ENCODE measurements at regions not wholly inside any gene's neighbourhood (a gene's known extent, or its start where the extent isn't known, plus 50 kb on each side); places are given as distances from the start of the nearest gene placed in this dataset.

GRCh38 chr12:27387473-27387872, 54.8 kb downstream of the BMAL2 start:
- Mint-ChIP-seq H3K27ac (no peak overlapping the region), H3K4me3 (no peak overlapping the region), H3K4me1 (no peaks in the 10 kb centered on the region), H3K27me3 (no peaks in the 10 kb centered on the region), H3K9me3 (ENCODE audit: insufficient read depth) (peaks cover 3% of the 10 kb centered on the region)
- Histone ChIP-seq H2AFZ (ENCODE audit: insufficient read depth, low read depth, low read length, poor library complexity, severe bottlenecking) (no peak overlapping the region), H3K27me3 (replicated peaks in 1 of 4; ENCODE audit: control extremely low read depth in 1 of 4, control insufficient read depth in 3 of 4, insufficient read depth in 4 of 4, low read length in 3 of 4) (no peaks in the 10 kb centered on the region), H3K4me1 (ENCODE audit: control insufficient read depth in 2 of 2, insufficient read depth in 2 of 2, low read length in 2 of 2) (no peaks in the 10 kb centered on the region), H3K4me3 (ENCODE audit: control extremely low read depth in 1 of 5, extremely low read depth in 1 of 5, insufficient read depth in 1 of 5, low read depth in 2 of 5, low read length in 4 of 5) (no peak overlapping the region), H3K4me2 (replicated peaks; ENCODE audit: low read depth, low read length, poor library complexity, severe bottlenecking) (no peak overlapping the region), H3K27ac (ENCODE audit: low read length in 2 of 2) (no peak overlapping the region), H3K36me3 (replicated peaks in 1 of 2; ENCODE audit: control extremely low read depth in 1 of 2, control insufficient read depth in 1 of 2, extremely low read depth in 1 of 2, insufficient read depth in 2 of 2, low read length in 1 of 2) (no peaks in the 10 kb centered on the region), H3K79me2 (ENCODE audit: control insufficient read depth, insufficient read depth, low read length) (no peaks in the 10 kb centered on the region), H3K9me3 (ENCODE audit: control extremely low read depth in 1 of 3, control insufficient read depth in 2 of 3, insufficient read depth in 1 of 3, low read length in 2 of 3) (no peaks in the 10 kb centered on the region), H3K9ac (ENCODE audit: low read length) (no peak overlapping the region), H4K20me1 (ENCODE audit: control insufficient read depth, insufficient read depth, low read length, poor library complexity, severe bottlenecking) (no peaks in the 10 kb centered on the region)
- TF ChIP-seq CTCF (IDR thresholded peaks at IDR 0.05) (no peak), EZH2 (IDR thresholded peaks at IDR 0.05; ENCODE audit: borderline replicate concordance, insufficient read depth, low read depth, low read length, poor library complexity, severe bottlenecking) (no peak)
- ChIA-PET POLR2A (no interaction called here), CTCF (interaction anchor here (0.6 kb wide), 1 partner anchor 248 kb away, joined by 3 read pairs; no protein-coding TSS in a partner anchor)
- DNase-seq, result no peak
- WGBS (ENCODE audit: insufficient coverage), result no CpG with 5 or more reads among the region's 1 CpG
- no peak for ATAC-seq (ENCODE audit: low read depth)
- intact Hi-C loops (cut with micrococcal nuclease), result no loop called here

GRCh38 chr12:27388650-27389049, 56.0 kb downstream of the BMAL2 start:
- no CpG with 5 or more reads among the region's 1 CpG for WGBS (ENCODE audit: insufficient coverage)
- TF ChIP-seq CTCF (IDR thresholded peaks at IDR 0.05) (no peak), EZH2 (IDR thresholded peaks at IDR 0.05; ENCODE audit: borderline replicate concordance, insufficient read depth, low read depth, low read length, poor library complexity, severe bottlenecking) (no peak)
- no peaks in the 10 kb centered on the region for H3K36me3 ChIP-seq (replicated peaks in 1 of 2; ENCODE audit: control extremely low read depth in 1 of 2, control insufficient read depth in 1 of 2, extremely low read depth in 1 of 2, insufficient read depth in 2 of 2, low read length in 1 of 2)
- H3K9me3 Mint-ChIP-seq (ENCODE audit: insufficient read depth), result peaks cover 3% of the 10 kb centered on the region
- POLR2A ChIA-PET, result no interaction called here
- intact Hi-C loops (cut with micrococcal nuclease), result no loop called here
- no peaks in the 10 kb centered on the region for H3K27me3 ChIP-seq (replicated peaks in 1 of 4; ENCODE audit: control extremely low read depth in 1 of 4, control insufficient read depth in 3 of 4, insufficient read depth in 4 of 4, low read length in 3 of 4)
- no peak for ATAC-seq (ENCODE audit: low read depth)
- H3K4me1 Mint-ChIP-seq, result no peaks in the 10 kb centered on the region
- H3K9ac ChIP-seq (ENCODE audit: low read length), result no peak overlapping the region
- no peaks in the 10 kb centered on the region for H4K20me1 ChIP-seq (ENCODE audit: control insufficient read depth, insufficient read depth, low read length, poor library complexity, severe bottlenecking)
- H3K79me2 ChIP-seq (ENCODE audit: control insufficient read depth, insufficient read depth, low read length), result no peaks in the 10 kb centered on the region
- no peak overlapping the region for H3K4me3 Mint-ChIP-seq
- no peak for DNase-seq
- no peak overlapping the region for H3K4me3 ChIP-seq (ENCODE audit: control extremely low read depth in 1 of 5, extremely low read depth in 1 of 5, insufficient read depth in 1 of 5, low read depth in 2 of 5, low read length in 4 of 5)
- no peaks in the 10 kb centered on the region for H3K9me3 ChIP-seq (ENCODE audit: control extremely low read depth in 1 of 3, control insufficient read depth in 2 of 3, insufficient read depth in 1 of 3, low read length in 2 of 3)
- H3K27ac Mint-ChIP-seq, result no peak overlapping the region
- H3K27me3 Mint-ChIP-seq, result no peaks in the 10 kb centered on the region
- no peak overlapping the region for H3K4me2 ChIP-seq (replicated peaks; ENCODE audit: low read depth, low read length, poor library complexity, severe bottlenecking)
- no peaks in the 10 kb centered on the region for H3K4me1 ChIP-seq (ENCODE audit: control insufficient read depth in 2 of 2, insufficient read depth in 2 of 2, low read length in 2 of 2)
- CTCF ChIA-PET, result no interaction called here
- no peak overlapping the region for H3K27ac ChIP-seq (ENCODE audit: low read length in 2 of 2)
- H2AFZ ChIP-seq (ENCODE audit: insufficient read depth, low read depth, low read length, poor library complexity, severe bottlenecking), result no peak overlapping the region
